Heart left ventricle (tissue), 16 donors: ENCODE measurements at regions not wholly inside any gene's neighbourhood (a gene's known extent, or its start where the extent isn't known, plus 50 kb on each side); places are given as distances from the start of the nearest gene placed in this dataset.

Source experiments
- ATAC-seq, 4 donors: fragments of 200-7000 bp; cut with Tn5 transposase; one replicate each; pipeline ENCODE4 v1.9.1; 2020 to 2022; ENCODE audit warnings: moderate library complexity in 4 of 4, mild to moderate bottlenecking in 3 of 4, moderate number of reproducible peaks in 1 of 4
- DNase-seq, 5 donors: peaks; one replicate each; pipeline ENCODE4 v3.0.0-alpha.2; 2020
- H3K27ac ChIP-seq, 12 donors: fragments of 200-600 bp; sonication (generic) in 4 of 12; one replicate each; pipeline versions ENCODE4 v1.5.0 to v1.8.0; 2016 to 2022; ENCODE audit warnings: mild to moderate bottlenecking in 2 of 12
- H3K27me3 ChIP-seq, 9 donors: fragments of 200-600 bp; sonication (generic) in 2 of 9; one replicate each; pipeline versions ENCODE4 v1.5.1 to v1.8.0; 2016 to 2022; ENCODE audit warnings: mild to moderate bottlenecking in 3 of 9
- H3K36me3 ChIP-seq, 9 donors: fragments of 200-600 bp; sonication (generic) in 2 of 9; one replicate each; pipeline versions ENCODE4 v1.5.0 to v1.8.0; 2018 to 2022; ENCODE audit warnings: mild to moderate bottlenecking in 2 of 9
- H3K4me1 ChIP-seq, 12 donors: fragments of 200-600 bp; sonication (generic) in 4 of 12; one replicate each; pipeline versions ENCODE4 v1.5.0 to v1.8.0; 2016 to 2022; ENCODE audit warnings: mild to moderate bottlenecking in 3 of 12
- H3K4me3 ChIP-seq, 12 donors: fragments of 200-600 bp; sonication (generic) in 4 of 12; one replicate each; pipeline versions ENCODE4 v1.5.0 to v1.8.0; 2017 to 2022; ENCODE audit warnings: mild to moderate bottlenecking in 9 of 12, moderate library complexity in 4 of 12
- H3K9me3 ChIP-seq, 12 donors: fragments of 200-600 bp; sonication (generic) in 4 of 12; one replicate each; pipeline versions ENCODE4 v1.5.0 to v1.8.0; 2016 to 2022; ENCODE audit warnings: mild to moderate bottlenecking in 1 of 12
- CTCF ChIP-seq, 12 donors: fragments of 200-600 bp; sonication (generic) in 4 of 12; IDR thresholded peaks; one replicate each; pipeline versions ENCODE4 v1.5.0 to v1.8.0; 2018 to 2022; ENCODE audit warnings: antibody characterized with exemption in 12 of 12, mild to moderate bottlenecking in 5 of 12
- POLR2A ChIP-seq, 2 donors: fragments of 450-650 bp; IDR thresholded peaks; one replicate each; pipeline ENCODE4 v1.6.1; 2017; ENCODE audit warnings: antibody characterized with exemption in 2 of 2, mild to moderate bottlenecking in 2 of 2, moderate library complexity in 2 of 2
- WGBS, 4 donors: extraction: QIAGEN DNeasy Blood & Tissue Kit in 2 of 4; methylation state at CpG; one replicate each; pipeline versions ENCODE4 v1.1.5 to v1.1.7; 2013 to 2018; 5-methylcytosine and 5-hydroxymethylcytosine counted together
- intact Hi-C, 10 donors: fragments of 100-400 bp; cut with DNase I; formaldehyde crosslinking; loops; one replicate each; pipeline versions ENCODE4 v1.11.1 to v1.14.2; 2022
- donor health status: ischemic (EF 13 %, LVEDD 7.1; RV severe dilation, severe dysfunction).
- donor health status: healthy with polysubstance abuse.
- donor health status: DM: no; HTN: yes; CAD: no.
- donor health status: DM: no; HTN: no; CAD: no.
- donor health status: ischemic (EF 25% LVEDD 6.9; RV normal size, moderate dysfunction).
- donor health status: ischemic (EF 25% LVEDD 5.7; RV mildly dilated, moderate dysfunction).
- donor health status: healthy.
- donor health status: DM: yes; HTN: yes; CAD: no.
- donor health status: ischemic (EF 35%, LVEDD 5.7; RV mildly dilated, moderate dysfunction).
- donor health status: nonischemic (EF 11% LVEDD 7.7; RV severe dilation, severe dysfunction).
- donor health status: DM: yes; HTN: yes; CAD: no.
- donor health status: PGD.
- donor health status: ischemic (EF 29% LVEDD 5.4; RV normal size, mild dysfunction).
- donor health status: nonischemic (EF 23%, LVEDD 6.1; RV moderate dilation, normal function).

GRCh38 chr2:96438589-96438988, 66.6 kb downstream of the NEURL3 start:
- 90 to 100% (median 93%) methylated on average over 1 of the region's 1 CpG for WGBS, 4 donors
- H3K27ac ChIP-seq: no peak overlapping the region
- no peak for TF ChIP-seq CTCF (IDR thresholded peaks at IDR 0.05)
- TF ChIP-seq POLR2A (IDR thresholded peaks at IDR 0.05): no peak
- intact Hi-C loops: no loop called here
- no peaks in the 10 kb centered on the region for H3K27me3 ChIP-seq
- H3K4me1 ChIP-seq: no peaks in the 10 kb centered on the region
- no peak for ATAC-seq
- no peak for DNase-seq
- no peaks in the 10 kb centered on the region for H3K36me3 ChIP-seq
- H3K4me3 ChIP-seq: no peak overlapping the region
- H3K9me3 ChIP-seq: no peaks in the 10 kb centered on the region

- no peak for DNase-seq
- no peak for ATAC-seq
- Histone ChIP-seq H3K4me3 (no peak overlapping the region), H3K27ac (no peak overlapping the region), H3K27me3 (no peaks in the 10 kb centered on the region), H3K4me1 (no peaks in the 10 kb centered on the region), H3K9me3 (no peaks in the 10 kb centered on the region), H3K36me3 (no peaks in the 10 kb centered on the region)
- intact Hi-C loops: no loop called here
- WGBS, 4 donors: 73 to 86% (median 80%) methylated on average over 2 of the region's 2 CpGs
- no peak for TF ChIP-seq CTCF (IDR thresholded peaks at IDR 0.05)
- no peak for TF ChIP-seq POLR2A (IDR thresholded peaks at IDR 0.05)
Observed at GRCh38 chr2:96437512-96437911, 67.6 kb downstream of the NEURL3 start.

- ATAC-seq (no peak), DNase-seq (no peak)
- intact Hi-C loops: no loop called here
- TF ChIP-seq POLR2A (IDR thresholded peaks at IDR 0.05) (no peak), CTCF (IDR thresholded peaks at IDR 0.05) (no peak)
- H3K36me3 ChIP-seq: no peaks in the 10 kb centered on the region
- no peaks in the 10 kb centered on the region for H3K4me1 ChIP-seq
- no peaks in the 10 kb centered on the region for H3K27me3 ChIP-seq
- 71 to 74% (median 73%) methylated on average over 2 of the region's 2 CpGs for WGBS, 4 donors
- no peaks in the 10 kb centered on the region for H3K9me3 ChIP-seq
- H3K27ac ChIP-seq: no peak overlapping the region
- no peak overlapping the region for H3K4me3 ChIP-seq
Observed at GRCh38 chr2:96436961-96437360, 68.2 kb downstream of the NEURL3 start.

GRCh38 chr2:96436416-96436815, 68.7 kb downstream of the NEURL3 start:
- DNase-seq: no peak
- H3K9me3 ChIP-seq: no peaks in the 10 kb centered on the region
- no peaks in the 10 kb centered on the region for H3K36me3 ChIP-seq
- H3K27ac ChIP-seq: no peak overlapping the region
- H3K27me3 ChIP-seq: no peaks in the 10 kb centered on the region
- no peak for TF ChIP-seq POLR2A (IDR thresholded peaks at IDR 0.05)
- WGBS, 4 donors: 72 to 79% (median 76%) methylated on average over 2 of the region's 2 CpGs
- intact Hi-C loops: no loop called here
- peaks cover 0 to 4% (median 0%) of the 10 kb centered on the region in 12 donors for H3K4me1 ChIP-seq
- ATAC-seq: no peak
- no peak overlapping the region for H3K4me3 ChIP-seq

GRCh38 chr2:96431319-96431718, 73.8 kb downstream of the NEURL3 start:
- Histone ChIP-seq H3K4me3 (no peak overlapping the region), H3K27me3 (no peaks in the 10 kb centered on the region), H3K4me1 (peaks cover 0 to 25% (median 0%) of the 10 kb centered on the region in 12 donors), H3K27ac (no peak overlapping the region), H3K36me3 (no peaks in the 10 kb centered on the region), H3K9me3 (peaks cover 0 to 3% (median 0%) of the 10 kb centered on the region in 12 donors)
- TF ChIP-seq CTCF (IDR thresholded peaks at IDR 0.05): no peak
- TF ChIP-seq POLR2A (IDR thresholded peaks at IDR 0.05): no peak
- DNase-seq: peak; percentile 51 to 80 (median 64)
- intact Hi-C loops: no loop called here
- WGBS, 4 donors: 59 to 79% (median 74%) methylated on average over 6 of the region's 6 CpGs
- peak; percentile 88 to 92 (median 90) for ATAC-seq
